SU-DHL-6 (cell line): ENCODE measurements at regions not wholly inside any gene's neighbourhood (a gene's known extent, or its start where the extent isn't known, plus 50 kb on each side); places are given as distances from the start of the nearest gene placed in this dataset.

Experiments
- CTCF ChIP-seq: fragments of 200-600 bp; sonication (generic); IDR thresholded peaks from one replicate; pipeline ENCODE4 v1.5.1; 2017; ENCODE audit warnings: antibody characterized with exemption, mild to moderate bottlenecking, low read length, moderate library complexity; ENCODE audit not compliant: insufficient read depth, poor library complexity, severe bottlenecking
- EZH2phosphoT487 ChIP-seq: fragments of 200-600 bp; sonication (generic), shearing (Covaris generic); conservative IDR thresholded peaks from 2 replicates; pipeline ENCODE4 v1.6.1; 2018; ENCODE audit warnings: mild to moderate bottlenecking, antibody characterized with exemption, low read length, moderate library complexity, mixed read lengths

- no peak for TF ChIP-seq CTCF
- no peak for TF ChIP-seq EZH2phosphoT487
Observed at GRCh38 chr10:52659085-52659484, 113.5 kb downstream of the MBL2 start.
